AG04449 (cell line): ENCODE measurements at regions not wholly inside any gene's neighbourhood (a gene's known extent, or its start where the extent isn't known, plus 50 kb on each side); places are given as distances from the start of the nearest gene placed in this dataset.

ENCODE experiments used
- CTCF ChIA-PET: fragments of 350-600 bp; formaldehyde crosslinking; extraction: SDS; loops from one replicate; lab custom pipeline; 2021; ENCODE audit warnings: antibody characterized with exemption; lab: Yijun Ruan, JAX
- POLR2A ChIA-PET: fragments of 400-600, 350-600 bp; formaldehyde crosslinking; extraction: SDS; loops from one replicate; lab custom pipeline; 2020; ENCODE audit warnings: antibody characterized with exemption, inconsistent platforms; lab: Yijun Ruan, JAX
- DNase-seq: peaks from one replicate; pipeline ENCODE4 v3.0.0-alpha.2; 2010; ENCODE audit warnings: low read depth, low spot score
- H3K4me3 ChIP-seq: 2 replicates; pipeline ENCODE4 v1.5.1; 2011; ENCODE audit warnings: low read depth, mild to moderate bottlenecking, control low read depth, low read length
- TF ChIP-seq, protein P1 (sequence below): IDR thresholded peaks from one replicate; pipeline ENCODE4 v1.5.1; 2011; ENCODE audit warnings: mild to moderate bottlenecking, moderate library complexity, low read length, control low read depth, inconsistent platforms; ENCODE audit not compliant: insufficient read depth; ENCODE audit errors: missing control alignments

DNA sequence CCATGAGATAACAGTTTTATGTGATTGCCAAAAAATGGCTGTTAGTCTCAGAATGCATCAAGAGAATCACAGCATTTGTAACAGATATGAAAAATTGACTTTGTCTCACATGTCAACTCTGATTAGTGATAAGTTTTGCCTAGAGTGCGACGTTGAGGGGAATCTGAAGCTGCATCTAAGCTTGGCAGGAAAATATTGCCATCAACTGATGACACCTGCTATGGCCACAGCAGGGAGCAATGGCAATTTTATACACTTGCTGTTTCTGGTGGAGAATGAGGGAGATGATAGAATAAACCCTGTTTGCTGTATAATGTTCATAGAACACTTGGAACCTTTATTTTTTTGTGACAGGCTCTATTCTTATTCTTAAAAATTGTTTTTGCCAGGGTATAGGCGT is 205.4 kb upstream of the GNPDA2 start:
- TF ChIP-seq, protein P1, sequence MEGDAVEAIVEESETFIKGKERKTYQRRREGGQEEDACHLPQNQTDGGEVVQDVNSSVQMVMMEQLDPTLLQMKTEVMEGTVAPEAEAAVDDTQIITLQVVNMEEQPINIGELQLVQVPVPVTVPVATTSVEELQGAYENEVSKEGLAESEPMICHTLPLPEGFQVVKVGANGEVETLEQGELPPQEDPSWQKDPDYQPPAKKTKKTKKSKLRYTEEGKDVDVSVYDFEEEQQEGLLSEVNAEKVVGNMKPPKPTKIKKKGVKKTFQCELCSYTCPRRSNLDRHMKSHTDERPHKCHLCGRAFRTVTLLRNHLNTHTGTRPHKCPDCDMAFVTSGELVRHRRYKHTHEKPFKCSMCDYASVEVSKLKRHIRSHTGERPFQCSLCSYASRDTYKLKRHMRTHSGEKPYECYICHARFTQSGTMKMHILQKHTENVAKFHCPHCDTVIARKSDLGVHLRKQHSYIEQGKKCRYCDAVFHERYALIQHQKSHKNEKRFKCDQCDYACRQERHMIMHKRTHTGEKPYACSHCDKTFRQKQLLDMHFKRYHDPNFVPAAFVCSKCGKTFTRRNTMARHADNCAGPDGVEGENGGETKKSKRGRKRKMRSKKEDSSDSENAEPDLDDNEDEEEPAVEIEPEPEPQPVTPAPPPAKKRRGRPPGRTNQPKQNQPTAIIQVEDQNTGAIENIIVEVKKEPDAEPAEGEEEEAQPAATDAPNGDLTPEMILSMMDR: no peak
- CTCF ChIA-PET: no interaction called here
- POLR2A ChIA-PET: no interaction called here
- no peak for DNase-seq
- H3K4me3 ChIP-seq: no peak overlapping the region

DNA sequence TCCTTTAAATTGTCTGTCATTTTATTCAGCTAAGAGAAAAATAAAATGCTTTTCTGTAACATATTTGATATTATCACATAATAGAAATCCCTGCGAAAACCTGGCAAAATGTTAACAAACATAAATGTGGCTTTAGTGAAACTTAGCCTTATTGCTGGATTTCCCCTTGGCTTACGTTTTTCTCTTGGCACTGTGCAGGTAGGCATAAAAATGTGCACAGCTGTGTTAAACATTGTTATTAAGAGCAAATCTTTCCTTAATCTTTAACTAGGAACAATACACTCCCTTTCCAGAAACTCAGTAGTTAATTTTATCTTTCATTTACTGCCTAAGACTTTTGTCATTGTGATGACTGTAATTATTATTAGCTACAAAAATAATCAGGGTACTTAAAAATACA is 202.4 kb upstream of the GNPDA2 start:
- no peak overlapping the region for H3K4me3 ChIP-seq
- TF ChIP-seq, protein P1: no peak
- no peak for DNase-seq
- ChIA-PET POLR2A (no interaction called here), CTCF (interaction anchor here (1.1 kb wide), 1 partner anchor 15 kb away, joined by 3 read pairs; no protein-coding TSS in a partner anchor)

DNA sequence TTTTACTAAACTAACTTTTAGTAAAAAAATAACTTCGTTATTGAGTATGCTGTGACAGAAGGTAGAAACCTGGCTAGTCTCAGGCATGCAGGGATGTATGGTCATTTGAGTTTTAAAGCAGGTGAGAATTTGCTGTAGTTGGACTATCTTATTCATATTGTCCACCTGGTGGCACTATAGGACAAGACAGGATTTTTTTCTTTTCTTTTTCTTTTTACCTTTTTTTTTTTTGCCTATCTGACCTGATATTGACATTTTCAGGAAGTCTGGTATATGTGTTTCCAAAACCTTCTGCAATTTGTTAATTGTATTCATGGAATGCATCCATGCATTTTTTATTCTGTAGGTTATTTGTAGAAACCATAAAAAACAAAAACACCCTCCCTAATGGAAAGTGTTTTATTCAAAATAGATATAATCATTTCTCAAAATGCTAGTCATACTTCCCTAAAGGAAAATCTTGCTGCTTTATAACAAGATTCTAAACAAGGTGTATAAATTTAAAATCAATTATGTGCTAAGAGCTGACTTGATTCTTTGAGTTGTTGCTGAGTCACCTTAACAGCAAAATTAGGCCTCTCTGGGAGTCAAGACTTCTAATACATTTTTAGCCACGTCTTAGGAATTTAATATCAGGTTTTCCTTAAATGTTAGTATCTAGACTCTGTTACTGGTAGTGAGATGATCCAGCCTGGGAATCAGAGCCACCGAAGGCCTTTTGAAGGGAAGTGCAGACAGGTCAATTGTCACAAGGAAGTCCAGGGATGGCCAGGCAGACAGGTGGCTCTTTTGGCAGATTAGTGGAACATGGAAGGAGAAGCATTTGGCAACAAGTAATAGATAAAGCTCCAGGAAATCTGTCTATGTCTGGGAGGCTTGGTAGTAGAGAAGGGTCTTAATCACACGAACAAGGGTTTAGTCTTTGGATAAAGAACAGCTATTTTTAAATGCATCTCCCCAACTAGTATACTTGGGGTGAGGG is 201.3 kb upstream of the GNPDA2 start:
- TF ChIP-seq, protein P1: no peak
- POLR2A ChIA-PET: no interaction called here
- DNase-seq: no peak
- CTCF ChIA-PET: interaction anchor here (1.1 kb wide), 1 partner anchor 14 kb away, joined by 3 read pairs; no protein-coding TSS in a partner anchor
- no peak overlapping the region for H3K4me3 ChIP-seq

DNA sequence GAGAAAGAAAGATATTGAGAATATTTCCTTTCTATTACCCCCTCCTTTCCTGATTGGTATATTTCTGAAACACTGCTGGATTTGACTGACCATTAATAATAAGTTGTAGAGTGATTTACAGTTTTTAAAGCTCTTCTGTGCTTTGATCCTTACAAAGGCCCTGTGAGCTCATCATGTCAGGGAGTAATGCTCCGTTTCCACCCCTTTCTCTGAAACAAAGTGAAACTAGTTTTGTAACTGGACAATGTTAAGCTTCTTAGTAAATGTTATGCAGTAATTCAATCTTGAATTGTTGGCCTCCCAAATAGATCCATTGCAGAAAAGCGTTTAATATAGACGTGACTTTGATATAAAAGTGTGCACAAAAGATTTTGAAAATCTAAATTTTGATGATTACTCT is 190.1 kb upstream of the GNPDA2 start:
- no peak overlapping the region for H3K4me3 ChIP-seq
- no peak for DNase-seq
- TF ChIP-seq, protein P1: no peak
- CTCF ChIA-PET: no interaction called here
- POLR2A ChIA-PET: no interaction called here

DNA sequence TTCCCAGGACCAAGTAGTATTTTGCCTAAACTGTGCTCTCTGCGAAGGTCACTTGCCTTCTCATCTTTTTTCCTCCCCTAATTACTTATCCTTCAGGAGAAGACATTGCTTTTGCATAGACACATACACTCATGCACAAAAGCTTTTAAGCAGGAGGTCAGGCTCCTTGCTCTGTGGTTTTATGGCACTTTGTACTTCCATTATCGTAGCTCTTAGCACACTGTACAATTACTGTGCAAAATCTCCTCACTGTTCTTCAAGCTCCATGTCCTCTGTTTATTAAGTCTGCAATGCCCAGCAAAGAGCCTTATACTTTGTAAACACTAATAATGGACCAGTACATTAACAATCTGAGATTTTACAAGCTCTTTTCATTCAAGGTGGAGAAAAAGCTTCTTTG is 188.4 kb upstream of the GNPDA2 start:
- TF ChIP-seq, protein P1: no peak
- CTCF ChIA-PET: no interaction called here
- POLR2A ChIA-PET: no interaction called here
- no peak for DNase-seq
- H3K4me3 ChIP-seq: no peak overlapping the region

DNA sequence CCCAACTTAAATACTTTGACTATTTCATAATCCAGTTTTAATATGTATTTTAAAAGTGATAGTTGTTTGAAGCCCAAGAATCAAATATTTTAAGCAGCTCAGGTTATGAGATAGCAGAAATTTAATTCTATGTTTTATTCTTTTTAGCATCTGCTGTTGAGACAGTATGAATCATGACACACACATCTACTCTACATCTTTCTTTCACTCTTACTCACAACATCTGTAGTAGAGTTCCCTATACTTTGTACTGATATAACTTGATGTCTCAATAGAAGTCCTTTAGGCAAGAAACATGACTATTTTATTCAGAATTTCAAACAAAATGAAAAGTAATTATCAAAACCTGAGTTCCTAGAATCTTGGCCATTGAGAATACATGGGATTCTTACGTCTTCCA is 187.9 kb upstream of the GNPDA2 start:
- POLR2A ChIA-PET: no interaction called here
- TF ChIP-seq, protein P1: no peak
- no peak overlapping the region for H3K4me3 ChIP-seq
- CTCF ChIA-PET: interaction anchor here (1.1 kb wide), 1 partner anchor 14 kb away, joined by 3 read pairs; no protein-coding TSS in a partner anchor
- DNase-seq: no peak
